Activated CD4-positive, alpha-beta T cell treated with anti-CD3 and anti-CD28 coated beads, Interleukin-2, Interleukin-4, amounts not matched to agents 100 ng/mL and 50 ng/mL, durations not matched to agents 16 hours and 8 hours (primary cell): ENCODE measurements at regions not wholly inside any gene's neighbourhood (a gene's known extent, or its start where the extent isn't known, plus 50 kb on each side); places are given as distances from the start of the nearest gene placed in this dataset.
"Not testable (repeated sequence)": the region's sequence is repeated elsewhere in the genome, so short reads cannot be mapped to it uniquely, and the experiment has no call there.

ENCODE experiments used
- DNase-seq: peaks from one replicate; pipeline ENCODE4 v3.0.0-alpha.2; 2020; ENCODE audit warnings: low spot score

GRCh38 chrX:1700757-1701156 is 85.9 kb downstream of the ASMT start:
- no peak for DNase-seq

- not testable (repeated sequence) for DNase-seq
Observed at GRCh38 chrX:1701396-1701901, 86.6 kb downstream of the ASMT start.

GRCh38 chrX:1702142-1702541 is 87.3 kb downstream of the ASMT start:
- DNase-seq: not testable (repeated sequence)

- DNase-seq: not testable (repeated sequence)
Observed at GRCh38 chrX:1702557-1702956, 87.7 kb downstream of the ASMT start.

GRCh38 chrX:1709277-1709676 is 94.4 kb downstream of the ASMT start:
- DNase-seq: not testable (repeated sequence)

- no peak for DNase-seq
Observed at GRCh38 chrX:1713296-1713695, 98.4 kb downstream of the ASMT start.

GRCh38 chrX:1717373-1717772 is 102.5 kb downstream of the ASMT start:
- DNase-seq: no peak

- no peak for DNase-seq
Observed at GRCh38 chrX:1719270-1719669, 104.4 kb downstream of the ASMT start.

GRCh38 chrX:1720836-1721235 is 106.0 kb downstream of the ASMT start:
- DNase-seq: no peak

GRCh38 chrX:1725472-1725871 is 110.6 kb downstream of the ASMT start:
- no peak for DNase-seq

GRCh38 chrX:1727531-1728027 is 112.7 kb downstream of the ASMT start:
- DNase-seq: no peak

GRCh38 chrX:1734806-1735205 is 119.9 kb downstream of the ASMT start:
- no peak for DNase-seq

- DNase-seq: no peak
Observed at GRCh38 chrX:1741816-1742394, 127.0 kb downstream of the ASMT start.

GRCh38 chrX:1743105-1743504 is 128.2 kb downstream of the ASMT start:
- no peak for DNase-seq

- DNase-seq: no peak
Observed at GRCh38 chrX:1743663-1744062, 128.8 kb downstream of the ASMT start.

GRCh38 chrX:1748408-1748807 is 133.5 kb downstream of the ASMT start:
- DNase-seq: no peak

GRCh38 chrX:1749499-1749898 is 134.6 kb downstream of the ASMT start:
- no peak for DNase-seq

- no peak for DNase-seq
Observed at GRCh38 chrX:1750267-1750666, 135.4 kb downstream of the ASMT start.

GRCh38 chrX:1751781-1752180 is 136.9 kb downstream of the ASMT start:
- DNase-seq: no peak

GRCh38 chrX:1752799-1753198 is 137.9 kb downstream of the ASMT start:
- DNase-seq: not testable (repeated sequence)

- no peak for DNase-seq
Observed at GRCh38 chrX:1754077-1754476, 139.2 kb downstream of the ASMT start.

- no peak for DNase-seq
Observed at GRCh38 chrX:1763294-1763693, 148.4 kb downstream of the ASMT start.

- peak; percentile 19 for DNase-seq
Observed at GRCh38 chrX:1764883-1765364, 150.1 kb downstream of the ASMT start.

GRCh38 chrX:1767026-1767425 is 152.2 kb downstream of the ASMT start:
- DNase-seq: no peak
